ENCODE measurements at regions not wholly inside any gene's neighbourhood (a gene's known extent, or its start where the extent isn't known, plus 50 kb on each side); places are given as distances from the start of the nearest gene placed in this dataset.

- no peak overlapping the region for H3K4me3 ChIP-seq (ENCODE audit: low read depth, low read length)
- H3K4me1 ChIP-seq (ENCODE audit: control insufficient read depth, insufficient read depth, low read length) = no peaks in the 10 kb centered on the region
- no peaks in the 10 kb centered on the region for H3K9me3 ChIP-seq (ENCODE audit: control insufficient read depth, insufficient read depth, low read depth, low read length)
- no peaks in the 10 kb centered on the region for H3K36me3 ChIP-seq (ENCODE audit: control insufficient read depth in 2 of 2, insufficient read depth in 1 of 2, low read length in 2 of 2)
- POLR2A ChIA-PET = no interaction called here
- TF ChIP-seq ZNF473 (tag by site-specific recombination; IDR thresholded peaks at IDR 0.05) (no peak), ZNF175 (tag by site-specific recombination; IDR thresholded peaks at IDR 0.05) (no peak), ZNF488 (tag by site-specific recombination; IDR thresholded peaks at IDR 0.05) (no peak), ZNF266 (tag by site-specific recombination; IDR thresholded peaks at IDR 0.05; ENCODE audit: low read depth) (no peak), ELK4 (IDR thresholded peaks at IDR 0.05; ENCODE audit: borderline replicate concordance, low read depth, low read length) (no peak), ZNF626 (tag by site-specific recombination; IDR thresholded peaks at IDR 0.05) (no peak), ZNF426 (tag by site-specific recombination; IDR thresholded peaks at IDR 0.05) (no peak), TSHZ1 (tag by site-specific recombination; IDR thresholded peaks at IDR 0.05; ENCODE audit: borderline replicate concordance) (no peak), ZIC2 (tag by site-specific recombination; IDR thresholded peaks at IDR 0.05) (no peak), ZNF610 (tag by site-specific recombination; IDR thresholded peaks at IDR 0.05; ENCODE audit: borderline replicate concordance) (no peak), ZNF350 (tag by site-specific recombination; IDR thresholded peaks at IDR 0.05) (no peak), ZBTB6 (tag by site-specific recombination; IDR thresholded peaks at IDR 0.05) (no peak), ZNF707 (tag by site-specific recombination; IDR thresholded peaks at IDR 0.05) (no peak), ZFHX2 (tag by site-specific recombination; conservative IDR thresholded peaks at IDR 0.05) (no peak), ZNF660 (tag by site-specific recombination; IDR thresholded peaks at IDR 0.05) (no peak)
- H3K27ac ChIP-seq (ENCODE audit: extremely low read depth, low read depth, low read length) = no peak overlapping the region
- CTCF ChIA-PET = no interaction called here
Measured at GRCh38 chr1:199221371-199222150, 582.7 kb downstream of the PTPRC start.

GRCh38 chr1:199223936-199224335 lies 585.1 kb downstream of the PTPRC start:
- TF ChIP-seq TSHZ1 (tag by site-specific recombination; IDR thresholded peaks at IDR 0.05; ENCODE audit: borderline replicate concordance) (no peak), ZNF585B (tag by site-specific recombination; IDR thresholded peaks at IDR 0.05) (no peak), KLF1 (tag by site-specific recombination; IDR thresholded peaks at IDR 0.05) (no peak), ZNF473 (tag by site-specific recombination; IDR thresholded peaks at IDR 0.05) (no peak), ZNF202 (tag by site-specific recombination; IDR thresholded peaks at IDR 0.05; ENCODE audit: borderline replicate concordance) (no peak), ZNF362 (tag by site-specific recombination; IDR thresholded peaks at IDR 0.05) (no peak), ZNF121 (tag by site-specific recombination; IDR thresholded peaks at IDR 0.05) (no peak), ZNF768 (tag by site-specific recombination; IDR thresholded peaks at IDR 0.05) (no peak)
- POLR2A ChIA-PET = no interaction called here
- no peak overlapping the region for H3K27ac ChIP-seq (ENCODE audit: extremely low read depth, low read depth, low read length)
- H3K36me3 ChIP-seq (ENCODE audit: control insufficient read depth in 2 of 2, insufficient read depth in 1 of 2, low read length in 2 of 2) = no peaks in the 10 kb centered on the region
- CTCF ChIA-PET = no interaction called here
- no peaks in the 10 kb centered on the region; the same call in 1 of the 2 replicates for H3K9me3 ChIP-seq (ENCODE audit: control insufficient read depth, insufficient read depth, low read depth, low read length)
- no peak overlapping the region for H3K4me3 ChIP-seq (ENCODE audit: low read depth, low read length)
- no peaks in the 10 kb centered on the region; the same call in 1 of the 2 replicates for H3K4me1 ChIP-seq (ENCODE audit: control insufficient read depth, insufficient read depth, low read length)

Measured in HEK293 (cell line).